ENCODE measurements at regions not wholly inside any gene's neighbourhood (a gene's known extent, or its start where the extent isn't known, plus 50 kb on each side); places are given as distances from the start of the nearest gene placed in this dataset.

- DNase-seq: no peak
- no peaks in the 10 kb centered on the region for H3K4me1 ChIP-seq (ENCODE audit: control insufficient read depth in 1 of 2, insufficient read depth in 2 of 2, low read depth in 1 of 2, low read length in 1 of 2)
- H3K9me3 ChIP-seq: no peaks in the 10 kb centered on the region
- 72% methylated on average over 3 of the region's 3 CpGs for WGBS (ENCODE audit: low lambda C conversion rate)
- H2AFZ ChIP-seq (ENCODE audit: low read depth): no peak overlapping the region
- no peaks in the 10 kb centered on the region for H3F3A ChIP-seq (replicated peaks; ENCODE audit: insufficient read depth)
- no peaks in the 10 kb centered on the region for H3K9me2 ChIP-seq
- no peak overlapping the region for H3K4me2 ChIP-seq
- H3K9ac ChIP-seq: no peak overlapping the region
- CTCF ChIA-PET: interaction anchor here (1.1 kb wide), 1 partner anchor 10 kb away, joined by 3 read pairs; no protein-coding TSS in a partner anchor
- H3K4me3 ChIP-seq (ENCODE audit: low read depth in 2 of 2, low read length in 1 of 2): no peak overlapping the region
- POLR2A ChIA-PET: no interaction called here
- no peaks in the 10 kb centered on the region for H3K79me2 ChIP-seq (ENCODE audit: insufficient read depth)
- no peak for TF ChIP-seq RCOR1 (IDR thresholded peaks at IDR 0.05; ENCODE audit: low read length)
- no peaks in the 10 kb centered on the region for H3K27me3 ChIP-seq (ENCODE audit: insufficient read depth)
- H4K20me1 ChIP-seq (ENCODE audit: insufficient read depth): no peaks in the 10 kb centered on the region
- no peaks in the 10 kb centered on the region for H3K36me3 ChIP-seq (replicated peaks in 1 of 2; ENCODE audit: control insufficient read depth in 1 of 2, insufficient read depth in 2 of 2, low read length in 1 of 2)
- H3K27ac ChIP-seq (ENCODE audit: low read depth in 2 of 2, low read length in 1 of 2): no peak overlapping the region
Observed at GRCh38 chr13:76733671-76734070, 152.5 kb downstream of the KCTD12 start.

- no peak overlapping the region for H3K4me3 ChIP-seq (ENCODE audit: low read depth in 2 of 2, low read length in 1 of 2)
- no peaks in the 10 kb centered on the region for H3K79me2 ChIP-seq (ENCODE audit: insufficient read depth)
- H3F3A ChIP-seq (replicated peaks; ENCODE audit: insufficient read depth): no peaks in the 10 kb centered on the region
- no peak overlapping the region for H3K4me2 ChIP-seq
- H3K27me3 ChIP-seq (ENCODE audit: insufficient read depth): no peaks in the 10 kb centered on the region
- H4K20me1 ChIP-seq (ENCODE audit: insufficient read depth): no peaks in the 10 kb centered on the region
- H3K9me3 ChIP-seq: no peaks in the 10 kb centered on the region
- POLR2A ChIA-PET: no interaction called here
- H3K9me2 ChIP-seq: no peaks in the 10 kb centered on the region
- no peak overlapping the region for H2AFZ ChIP-seq (ENCODE audit: low read depth)
- no peak overlapping the region for H3K9ac ChIP-seq
- TF ChIP-seq, protein P1, sequence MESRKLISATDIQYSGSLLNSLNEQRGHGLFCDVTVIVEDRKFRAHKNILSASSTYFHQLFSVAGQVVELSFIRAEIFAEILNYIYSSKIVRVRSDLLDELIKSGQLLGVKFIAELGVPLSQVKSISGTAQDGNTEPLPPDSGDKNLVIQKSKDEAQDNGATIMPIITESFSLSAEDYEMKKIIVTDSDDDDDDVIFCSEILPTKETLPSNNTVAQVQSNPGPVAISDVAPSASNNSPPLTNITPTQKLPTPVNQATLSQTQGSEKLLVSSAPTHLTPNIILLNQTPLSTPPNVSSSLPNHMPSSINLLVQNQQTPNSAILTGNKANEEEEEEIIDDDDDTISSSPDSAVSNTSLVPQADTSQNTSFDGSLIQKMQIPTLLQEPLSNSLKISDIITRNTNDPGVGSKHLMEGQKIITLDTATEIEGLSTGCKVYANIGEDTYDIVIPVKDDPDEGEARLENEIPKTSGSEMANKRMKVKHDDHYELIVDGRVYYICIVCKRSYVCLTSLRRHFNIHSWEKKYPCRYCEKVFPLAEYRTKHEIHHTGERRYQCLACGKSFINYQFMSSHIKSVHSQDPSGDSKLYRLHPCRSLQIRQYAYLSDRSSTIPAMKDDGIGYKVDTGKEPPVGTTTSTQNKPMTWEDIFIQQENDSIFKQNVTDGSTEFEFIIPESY (IDR thresholded peaks at IDR 0.05; ENCODE audit: borderline replicate concordance, low read depth): no peak
- TF ChIP-seq USF2 (IDR thresholded peaks at IDR 0.05; ENCODE audit: borderline replicate concordance, low read depth, low read length): no peak
- TF ChIP-seq JUND (IDR thresholded peaks at IDR 0.05): no peak
- no peak for TF ChIP-seq RXRA (IDR thresholded peaks at IDR 0.05; ENCODE audit: borderline replicate concordance, low read depth)
- TF ChIP-seq, protein P2, sequence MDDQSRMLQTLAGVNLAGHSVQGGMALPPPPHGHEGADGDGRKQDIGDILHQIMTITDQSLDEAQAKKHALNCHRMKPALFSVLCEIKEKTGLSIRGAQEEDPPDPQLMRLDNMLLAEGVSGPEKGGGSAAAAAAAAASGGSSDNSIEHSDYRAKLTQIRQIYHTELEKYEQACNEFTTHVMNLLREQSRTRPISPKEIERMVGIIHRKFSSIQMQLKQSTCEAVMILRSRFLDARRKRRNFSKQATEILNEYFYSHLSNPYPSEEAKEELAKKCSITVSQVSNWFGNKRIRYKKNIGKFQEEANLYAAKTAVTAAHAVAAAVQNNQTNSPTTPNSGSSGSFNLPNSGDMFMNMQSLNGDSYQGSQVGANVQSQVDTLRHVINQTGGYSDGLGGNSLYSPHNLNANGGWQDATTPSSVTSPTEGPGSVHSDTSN (IDR thresholded peaks at IDR 0.05): no peak
- no peak for TF ChIP-seq TCF12 (IDR thresholded peaks at IDR 0.05)
- TF ChIP-seq EZH2phosphoT487 (IDR thresholded peaks at IDR 0.05; ENCODE audit: borderline replicate concordance, low read depth): no peak
- TF ChIP-seq MEF2A (IDR thresholded peaks at IDR 0.05; ENCODE audit: borderline replicate concordance, low read depth): no peak
- no peak for TF ChIP-seq RAD21 (IDR thresholded peaks at IDR 0.05; ENCODE audit: low read length)
- TF ChIP-seq, protein P3, sequence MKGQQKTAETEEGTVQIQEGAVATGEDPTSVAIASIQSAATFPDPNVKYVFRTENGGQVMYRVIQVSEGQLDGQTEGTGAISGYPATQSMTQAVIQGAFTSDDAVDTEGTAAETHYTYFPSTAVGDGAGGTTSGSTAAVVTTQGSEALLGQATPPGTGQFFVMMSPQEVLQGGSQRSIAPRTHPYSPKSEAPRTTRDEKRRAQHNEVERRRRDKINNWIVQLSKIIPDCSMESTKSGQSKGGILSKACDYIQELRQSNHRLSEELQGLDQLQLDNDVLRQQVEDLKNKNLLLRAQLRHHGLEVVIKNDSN (IDR thresholded peaks at IDR 0.05; ENCODE audit: borderline replicate concordance, low read depth): no peak
- no peak for TF ChIP-seq NFIC (IDR thresholded peaks at IDR 0.05; ENCODE audit: borderline replicate concordance)
- no peak for TF ChIP-seq YY1 (IDR thresholded peaks at IDR 0.05; ENCODE audit: low read depth)
- TF ChIP-seq MAX (IDR thresholded peaks at IDR 0.05; ENCODE audit: low read depth): no peak
- TF ChIP-seq CTCF (IDR thresholded peaks at IDR 0.05): no peak
- no peak for TF ChIP-seq NRF1 (IDR thresholded peaks at IDR 0.05; ENCODE audit: low read depth, low read length)
- H3K4me1 ChIP-seq (ENCODE audit: control insufficient read depth in 1 of 2, insufficient read depth in 2 of 2, low read depth in 1 of 2, low read length in 1 of 2): no peaks in the 10 kb centered on the region
- WGBS (ENCODE audit: low lambda C conversion rate): 71% methylated on average over 2 of the region's 2 CpGs
- CTCF ChIA-PET: no interaction called here
- no peaks in the 10 kb centered on the region for H3K36me3 ChIP-seq (replicated peaks in 1 of 2; ENCODE audit: control insufficient read depth in 1 of 2, insufficient read depth in 2 of 2, low read length in 1 of 2)
- no peak for DNase-seq
- H3K27ac ChIP-seq (ENCODE audit: low read depth in 2 of 2, low read length in 1 of 2): no peak overlapping the region
Observed at GRCh38 chr13:76732367-76732766, 153.8 kb downstream of the KCTD12 start.
